Caco-2 (cell line): ENCODE measurements at regions not wholly inside any gene's neighbourhood (a gene's known extent, or its start where the extent isn't known, plus 50 kb on each side); places are given as distances from the start of the nearest gene placed in this dataset.

ENCODE experiments used
- BruUV-seq: library from RNA; stranded (reverse); fragments of 400-500 nt; replicated peaks from 2 replicates; lab custom pipeline; 2021; lab: Mats Ljungman, UMichigan
- CTCF ChIA-PET: fragments of 300-600 bp; sonication (Branson Sonifier 250); formaldehyde crosslinking; loops from one replicate; lab custom pipeline; 2022; ENCODE audit warnings: antibody characterized with exemption; lab: Charles Lee
- POLR2A ChIA-PET: fragments of 300-600 bp; sonication (Branson Sonifier 250); formaldehyde crosslinking; loops from one replicate; lab custom pipeline; 2022; ENCODE audit warnings: antibody characterized with exemption; lab: Charles Lee
- DNase-seq, 2 experiments: peaks; one replicate each; pipeline versions ENCODE4 v3.0.0 to v3.0.0-alpha.2; 2020 to 2022
- H3K27me3 ChIP-seq: replicated peaks from 2 replicates; pipeline ENCODE4 v1.6.0; 2011; ENCODE audit warnings: low read length; ENCODE audit not compliant: control insufficient read depth, insufficient read depth
- H3K36me3 ChIP-seq: 2 replicates; pipeline ENCODE4 v1.5.1; 2011; ENCODE audit warnings: low read length; ENCODE audit not compliant: control insufficient read depth, insufficient read depth
- H3K4me1 ChIP-seq: fragments of 250-450 bp; sonication (Bioruptor Pico); 2 replicates; pipeline ENCODE4 v1.5.1; 2020; ENCODE audit warnings: mild to moderate bottlenecking
- H3K4me3 ChIP-seq: 2 replicates; pipeline ENCODE4 v1.5.1; 2011; ENCODE audit warnings: low read depth, mild to moderate bottlenecking, control low read depth, low read length
- H3K9me3 ChIP-seq: fragments of 250-450 bp; sonication (Bioruptor Pico); 2 replicates; pipeline ENCODE4 v1.5.1; 2020; ENCODE audit warnings: mild to moderate bottlenecking, moderate library complexity
- H3K27ac Mint-ChIP-seq: one replicate; pipeline ENCODE4 v1.8.0; 2022; ENCODE audit warnings: mixed read lengths; ENCODE audit not compliant: unreplicated experiment
- H3K27me3 Mint-ChIP-seq: one replicate; pipeline ENCODE4 v1.8.0; 2022; ENCODE audit warnings: mixed read lengths; ENCODE audit not compliant: insufficient read depth, unreplicated experiment
- H3K36me3 Mint-ChIP-seq: one replicate; pipeline ENCODE4 v1.8.0; 2022; ENCODE audit warnings: mild to moderate bottlenecking, mixed read lengths; ENCODE audit not compliant: insufficient read depth, unreplicated experiment
- H3K4me1 Mint-ChIP-seq: one replicate; pipeline ENCODE4 v1.8.0; 2022; ENCODE audit warnings: low read depth, mixed read lengths; ENCODE audit not compliant: unreplicated experiment
- H3K4me3 Mint-ChIP-seq: one replicate; pipeline ENCODE4 v1.8.0; 2022; ENCODE audit warnings: mild to moderate bottlenecking, moderate library complexity, mixed read lengths; ENCODE audit not compliant: unreplicated experiment
- H3K9me3 Mint-ChIP-seq: one replicate; pipeline ENCODE4 v1.8.0; 2022; ENCODE audit warnings: mixed read lengths; ENCODE audit not compliant: unreplicated experiment
- intact Hi-C: fragments of 100-400 bp; cut with micrococcal nuclease; formaldehyde crosslinking; loops from one replicate; pipeline ENCODE4 v1.10.0; 2022; ENCODE audit not compliant: unreplicated experiment
- TF ChIP-seq, protein P1 (sequence below), 2 experiments: fragments of 200-600 bp in 1 of 2; IDR thresholded peaks; 1 replicate in 1 of 2; 2 replicates in 1 of 2; pipeline versions ENCODE4 v1.5.1 to v1.8.0; 2011 to 2022; ENCODE audit warnings: antibody characterized with exemption in 1 of 2, control low read depth in 1 of 2, inconsistent platforms in 1 of 2, low read depth in 1 of 2, low read length in 1 of 2, mild to moderate bottlenecking in 1 of 2, moderate library complexity in 1 of 2; ENCODE audit not compliant: insufficient read depth in 1 of 2, severe bottlenecking in 1 of 2, unreplicated experiment in 1 of 2

DNA sequence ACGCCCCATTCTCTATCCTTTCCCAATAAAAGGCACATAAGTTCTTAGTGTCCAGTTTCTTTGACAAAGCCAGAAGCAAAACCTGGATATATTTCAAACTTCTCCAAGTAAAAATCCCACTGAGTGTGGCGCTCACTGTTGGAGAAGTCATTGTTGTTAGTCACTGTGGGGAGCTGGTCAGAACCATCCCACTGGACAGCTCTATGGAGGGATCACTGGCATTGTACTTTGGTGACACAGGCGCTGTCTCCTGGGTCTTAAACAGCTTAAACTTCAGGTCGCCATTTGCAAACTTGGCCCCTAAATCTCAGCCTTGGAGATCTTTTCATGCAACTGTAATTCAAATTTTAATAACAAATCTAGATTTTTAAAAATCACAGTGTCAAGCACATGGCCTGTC lies 111.5 kb upstream of the SLC24A3 start:
- no peaks in the 10 kb centered on the region for H3K9me3 Mint-ChIP-seq
- H3K27ac Mint-ChIP-seq = no peak overlapping the region
- DNase-seq = no peak
- TF ChIP-seq, protein P1, sequence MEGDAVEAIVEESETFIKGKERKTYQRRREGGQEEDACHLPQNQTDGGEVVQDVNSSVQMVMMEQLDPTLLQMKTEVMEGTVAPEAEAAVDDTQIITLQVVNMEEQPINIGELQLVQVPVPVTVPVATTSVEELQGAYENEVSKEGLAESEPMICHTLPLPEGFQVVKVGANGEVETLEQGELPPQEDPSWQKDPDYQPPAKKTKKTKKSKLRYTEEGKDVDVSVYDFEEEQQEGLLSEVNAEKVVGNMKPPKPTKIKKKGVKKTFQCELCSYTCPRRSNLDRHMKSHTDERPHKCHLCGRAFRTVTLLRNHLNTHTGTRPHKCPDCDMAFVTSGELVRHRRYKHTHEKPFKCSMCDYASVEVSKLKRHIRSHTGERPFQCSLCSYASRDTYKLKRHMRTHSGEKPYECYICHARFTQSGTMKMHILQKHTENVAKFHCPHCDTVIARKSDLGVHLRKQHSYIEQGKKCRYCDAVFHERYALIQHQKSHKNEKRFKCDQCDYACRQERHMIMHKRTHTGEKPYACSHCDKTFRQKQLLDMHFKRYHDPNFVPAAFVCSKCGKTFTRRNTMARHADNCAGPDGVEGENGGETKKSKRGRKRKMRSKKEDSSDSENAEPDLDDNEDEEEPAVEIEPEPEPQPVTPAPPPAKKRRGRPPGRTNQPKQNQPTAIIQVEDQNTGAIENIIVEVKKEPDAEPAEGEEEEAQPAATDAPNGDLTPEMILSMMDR (IDR thresholded peaks at IDR 0.05; ENCODE audit: insufficient read depth in 1 of 2, low read depth in 1 of 2, low read length in 1 of 2, severe bottlenecking in 1 of 2, unreplicated experiment in 1 of 2) = no peak
- intact Hi-C loops = no loop called here
- no peaks in the 10 kb centered on the region for H3K36me3 Mint-ChIP-seq
- H3K27me3 Mint-ChIP-seq = peaks cover 7% of the 10 kb centered on the region
- H3K36me3 ChIP-seq = no peaks in the 10 kb centered on the region
- CTCF ChIA-PET = no interaction called here
- no TSS peak for BruUV-seq
- no peaks in the 10 kb centered on the region for H3K9me3 ChIP-seq
- no peaks in the 10 kb centered on the region; the same call in 1 of the 2 replicates for H3K27me3 ChIP-seq
- POLR2A ChIA-PET = no interaction called here
- no peak overlapping the region for H3K4me3 ChIP-seq
- H3K4me3 Mint-ChIP-seq = no peak overlapping the region
- no peaks in the 10 kb centered on the region for H3K4me1 ChIP-seq
- no peaks in the 10 kb centered on the region for H3K4me1 Mint-ChIP-seq

GRCh38 chr20:19104186-19104585 lies 108.3 kb upstream of the SLC24A3 start:
- POLR2A ChIA-PET = no interaction called here
- peaks cover 15% of the 10 kb centered on the region for H3K27me3 Mint-ChIP-seq
- intact Hi-C loops = no loop called here
- no TSS peak for BruUV-seq
- no peak overlapping the region for H3K27ac Mint-ChIP-seq
- TF ChIP-seq, protein P1 (IDR thresholded peaks at IDR 0.05; ENCODE audit: insufficient read depth in 1 of 2, low read depth in 1 of 2, low read length in 1 of 2, severe bottlenecking in 1 of 2, unreplicated experiment in 1 of 2) = no peak
- no peaks in the 10 kb centered on the region for H3K4me1 ChIP-seq
- H3K9me3 ChIP-seq = no peaks in the 10 kb centered on the region
- H3K36me3 ChIP-seq = no peaks in the 10 kb centered on the region
- H3K4me3 Mint-ChIP-seq = no peak overlapping the region
- no peaks in the 10 kb centered on the region for H3K36me3 Mint-ChIP-seq
- no peak for DNase-seq
- H3K4me3 ChIP-seq = no peak overlapping the region
- no peaks in the 10 kb centered on the region; the same call in 1 of the 2 replicates for H3K27me3 ChIP-seq
- CTCF ChIA-PET = no interaction called here
- peaks cover 9% of the 10 kb centered on the region for H3K9me3 Mint-ChIP-seq
- no peaks in the 10 kb centered on the region for H3K4me1 Mint-ChIP-seq

- H3K4me3 Mint-ChIP-seq = no peak overlapping the region
- Histone ChIP-seq H3K27me3 (no peaks in the 10 kb centered on the region; the same call in 1 of the 2 replicates), H3K9me3 (no peaks in the 10 kb centered on the region), H3K36me3 (no peaks in the 10 kb centered on the region), H3K4me3 (no peak overlapping the region), H3K4me1 (no peaks in the 10 kb centered on the region)
- BruUV-seq = no TSS peak
- peaks cover 17% of the 10 kb centered on the region for H3K27me3 Mint-ChIP-seq
- TF ChIP-seq, protein P1 (IDR thresholded peaks at IDR 0.05; ENCODE audit: insufficient read depth in 1 of 2, low read depth in 1 of 2, low read length in 1 of 2, severe bottlenecking in 1 of 2, unreplicated experiment in 1 of 2) = no peak
- H3K36me3 Mint-ChIP-seq = no peaks in the 10 kb centered on the region
- H3K9me3 Mint-ChIP-seq = peaks cover 9% of the 10 kb centered on the region
- ChIA-PET CTCF (no interaction called here), POLR2A (no interaction called here)
- intact Hi-C loops = no loop called here
- DNase-seq = no peak
- H3K27ac Mint-ChIP-seq = no peak overlapping the region
- H3K4me1 Mint-ChIP-seq = no peaks in the 10 kb centered on the region
Observed at GRCh38 chr20:19108155-19108554, 104.3 kb upstream of the SLC24A3 start.
